ENCODE measurements at regions not wholly inside any gene's neighbourhood (a gene's known extent, or its start where the extent isn't known, plus 50 kb on each side); places are given as distances from the start of the nearest gene placed in this dataset.

- H3K4ac ChIP-seq (ENCODE audit: low read length) = no peak overlapping the region
- WGBS, 2 donors (ENCODE audit: extremely low coverage in 2 of 2, insufficient read length in 2 of 2, insufficient replicate concordance in 1 of 2) = no CpG with 5 or more reads among the region's 3 CpGs
- no peak overlapping the region for H4K8ac ChIP-seq (ENCODE audit: low read depth, low read length)
- H3K4me2 ChIP-seq (ENCODE audit: insufficient read depth, low read length, poor library complexity, severe bottlenecking) = no peak overlapping the region
- no peak overlapping the region for H2BK12ac ChIP-seq (ENCODE audit: low read length)
- no peak overlapping the region for H3K4me3 ChIP-seq (ENCODE audit: low read length in 2 of 2)
- no peak overlapping the region for H3K14ac ChIP-seq (ENCODE audit: low read length)
- H3K27me3 ChIP-seq (ENCODE audit: control insufficient read depth in 3 of 3, insufficient read depth in 3 of 3, low read depth in 1 of 3, low read length in 3 of 3) = no peaks in the 10 kb centered on the region
- H3K23ac ChIP-seq (ENCODE audit: low read depth, low read length, poor library complexity) = no peak overlapping the region
- H3K79me1 ChIP-seq (ENCODE audit: low read depth, low read length) = no peaks in the 10 kb centered on the region
- no peak overlapping the region for H2BK15ac ChIP-seq (ENCODE audit: low read length)
- H4K91ac ChIP-seq (ENCODE audit: low read depth, low read length, poor library complexity) = no peak overlapping the region
- no peak overlapping the region for H3K18ac ChIP-seq (ENCODE audit: low read length)
- DNase-seq (ENCODE audit: low spot score) = no peak
- no peak overlapping the region for H3K27ac ChIP-seq (replicated peaks; ENCODE audit: low read length)
- no peak overlapping the region for H3K9ac ChIP-seq (ENCODE audit: low read depth, low read length, poor library complexity)
- no peak overlapping the region for H2AK5ac ChIP-seq (ENCODE audit: low read depth, low read length)
- H2BK5ac ChIP-seq (ENCODE audit: low read length) = no peak overlapping the region
- H3K9me3 ChIP-seq (replicated peaks in 1 of 2; ENCODE audit: control insufficient read depth in 2 of 2, insufficient read depth in 1 of 2, low read depth in 1 of 2, low read length in 2 of 2) = no peaks in the 10 kb centered on the region
- no peak overlapping the region for H2BK120ac ChIP-seq (ENCODE audit: low read depth, low read length)
- no peaks in the 10 kb centered on the region for H3K36me3 ChIP-seq (replicated peaks in 1 of 2; ENCODE audit: control insufficient read depth in 2 of 2, insufficient read depth in 2 of 2, low read length in 2 of 2)
- H3K4me1 ChIP-seq (ENCODE audit: control insufficient read depth in 2 of 2, insufficient read depth in 1 of 2, low read depth in 1 of 2, low read length in 2 of 2) = no peaks in the 10 kb centered on the region
- H2AFZ ChIP-seq (ENCODE audit: low read length) = no peak overlapping the region
These were observed 50.9 kb upstream of the WARS2 start for GRCh38 chr1:119191325-119191724.

GRCh38 chr1:119204197-119204960 is 63.9 kb upstream of the WARS2 start:
- Histone ChIP-seq H3K9ac (ENCODE audit: low read depth, low read length, poor library complexity) (no peak overlapping the region), H2AFZ (ENCODE audit: low read length) (no peak overlapping the region), H3K4me3 (ENCODE audit: low read length in 2 of 2) (no peak overlapping the region), H3K4me2 (ENCODE audit: insufficient read depth, low read length, poor library complexity, severe bottlenecking) (no peak overlapping the region), H2BK15ac (ENCODE audit: low read length) (no peak overlapping the region), H3K27ac (replicated peaks; ENCODE audit: low read length) (no peak overlapping the region), H3K4ac (ENCODE audit: low read length) (no peak overlapping the region), H3K27me3 (ENCODE audit: control insufficient read depth in 3 of 3, insufficient read depth in 3 of 3, low read depth in 1 of 3, low read length in 3 of 3) (no peaks in the 10 kb centered on the region), H4K8ac (ENCODE audit: low read depth, low read length) (no peak overlapping the region), H2BK12ac (ENCODE audit: low read length) (no peak overlapping the region), H3K9me3 (replicated peaks in 1 of 2; ENCODE audit: control insufficient read depth in 2 of 2, insufficient read depth in 1 of 2, low read depth in 1 of 2, low read length in 2 of 2) (no peaks in the 10 kb centered on the region), H3K4me1 (ENCODE audit: control insufficient read depth in 2 of 2, insufficient read depth in 1 of 2, low read depth in 1 of 2, low read length in 2 of 2) (no peaks in the 10 kb centered on the region), H2AK5ac (ENCODE audit: low read depth, low read length) (no peak overlapping the region), H3K18ac (ENCODE audit: low read length) (no peak overlapping the region), H4K91ac (ENCODE audit: low read depth, low read length, poor library complexity) (no peak overlapping the region), H3K36me3 (replicated peaks in 1 of 2; ENCODE audit: control insufficient read depth in 2 of 2, insufficient read depth in 2 of 2, low read length in 2 of 2) (no peaks in the 10 kb centered on the region), H3K14ac (ENCODE audit: low read length) (no peak overlapping the region), H3K79me1 (ENCODE audit: low read depth, low read length) (no peaks in the 10 kb centered on the region), H2BK5ac (ENCODE audit: low read length) (no peak overlapping the region), H3K23ac (ENCODE audit: low read depth, low read length, poor library complexity) (no peak overlapping the region), H2BK120ac (ENCODE audit: low read depth, low read length) (no peak overlapping the region)
- no CpG with 5 or more reads among the region's 2 CpGs for WGBS, 2 donors (ENCODE audit: extremely low coverage in 2 of 2, insufficient read length in 2 of 2, insufficient replicate concordance in 1 of 2)
- no peak for DNase-seq (ENCODE audit: low spot score)

GRCh38 chr1:119204961-119205357 is 64.5 kb upstream of the WARS2 start:
- no peak overlapping the region for H3K23ac ChIP-seq (ENCODE audit: low read depth, low read length, poor library complexity)
- no peak overlapping the region for H4K8ac ChIP-seq (ENCODE audit: low read depth, low read length)
- no peaks in the 10 kb centered on the region for H3K79me1 ChIP-seq (ENCODE audit: low read depth, low read length)
- H2AFZ ChIP-seq (ENCODE audit: low read length) = no peak overlapping the region
- no peak overlapping the region for H3K4ac ChIP-seq (ENCODE audit: low read length)
- no peak overlapping the region for H3K4me3 ChIP-seq (ENCODE audit: low read length in 2 of 2)
- no peak overlapping the region for H3K9ac ChIP-seq (ENCODE audit: low read depth, low read length, poor library complexity)
- H3K4me1 ChIP-seq (ENCODE audit: control insufficient read depth in 2 of 2, insufficient read depth in 1 of 2, low read depth in 1 of 2, low read length in 2 of 2) = no peaks in the 10 kb centered on the region
- no peak overlapping the region for H2BK120ac ChIP-seq (ENCODE audit: low read depth, low read length)
- WGBS, 2 donors (ENCODE audit: extremely low coverage in 2 of 2, insufficient read length in 2 of 2, insufficient replicate concordance in 1 of 2) = no CpG with 5 or more reads among the region's 1 CpG
- H2BK12ac ChIP-seq (ENCODE audit: low read length) = no peak overlapping the region
- H3K18ac ChIP-seq (ENCODE audit: low read length) = no peak overlapping the region
- DNase-seq (ENCODE audit: low spot score) = no peak
- no peak overlapping the region for H2AK5ac ChIP-seq (ENCODE audit: low read depth, low read length)
- no peak overlapping the region for H3K14ac ChIP-seq (ENCODE audit: low read length)
- no peak overlapping the region for H2BK15ac ChIP-seq (ENCODE audit: low read length)
- no peak overlapping the region for H2BK5ac ChIP-seq (ENCODE audit: low read length)
- H3K36me3 ChIP-seq (replicated peaks in 1 of 2; ENCODE audit: control insufficient read depth in 2 of 2, insufficient read depth in 2 of 2, low read length in 2 of 2) = no peaks in the 10 kb centered on the region
- H3K9me3 ChIP-seq (replicated peaks in 1 of 2; ENCODE audit: control insufficient read depth in 2 of 2, insufficient read depth in 1 of 2, low read depth in 1 of 2, low read length in 2 of 2) = no peaks in the 10 kb centered on the region
- no peak overlapping the region for H4K91ac ChIP-seq (ENCODE audit: low read depth, low read length, poor library complexity)
- no peak overlapping the region for H3K4me2 ChIP-seq (ENCODE audit: insufficient read depth, low read length, poor library complexity, severe bottlenecking)
- no peaks in the 10 kb centered on the region for H3K27me3 ChIP-seq (ENCODE audit: control insufficient read depth in 3 of 3, insufficient read depth in 3 of 3, low read depth in 1 of 3, low read length in 3 of 3)
- H3K27ac ChIP-seq (replicated peaks; ENCODE audit: low read length) = no peak overlapping the region

- no peak overlapping the region for H2AK5ac ChIP-seq (ENCODE audit: low read depth, low read length)
- no CpG with 5 or more reads among the region's 5 CpGs for WGBS, 2 donors (ENCODE audit: extremely low coverage in 2 of 2, insufficient read length in 2 of 2, insufficient replicate concordance in 1 of 2)
- no peak overlapping the region for H2BK15ac ChIP-seq (ENCODE audit: low read length)
- H4K8ac ChIP-seq (ENCODE audit: low read depth, low read length) = no peak overlapping the region
- H3K9me3 ChIP-seq (replicated peaks in 1 of 2; ENCODE audit: control insufficient read depth in 2 of 2, insufficient read depth in 1 of 2, low read depth in 1 of 2, low read length in 2 of 2) = no peaks in the 10 kb centered on the region
- no peak overlapping the region for H3K23ac ChIP-seq (ENCODE audit: low read depth, low read length, poor library complexity)
- no peak overlapping the region for H2BK12ac ChIP-seq (ENCODE audit: low read length)
- H2BK5ac ChIP-seq (ENCODE audit: low read length) = no peak overlapping the region
- H2BK120ac ChIP-seq (ENCODE audit: low read depth, low read length) = no peak overlapping the region
- H4K91ac ChIP-seq (ENCODE audit: low read depth, low read length, poor library complexity) = no peak overlapping the region
- H3K4ac ChIP-seq (ENCODE audit: low read length) = no peak overlapping the region
- H2AFZ ChIP-seq (ENCODE audit: low read length) = no peak overlapping the region
- no peak overlapping the region for H3K4me3 ChIP-seq (ENCODE audit: low read length in 2 of 2)
- no peaks in the 10 kb centered on the region for H3K27me3 ChIP-seq (ENCODE audit: control insufficient read depth in 3 of 3, insufficient read depth in 3 of 3, low read depth in 1 of 3, low read length in 3 of 3)
- H3K9ac ChIP-seq (ENCODE audit: low read depth, low read length, poor library complexity) = no peak overlapping the region
- no peak overlapping the region for H3K27ac ChIP-seq (replicated peaks; ENCODE audit: low read length)
- DNase-seq (ENCODE audit: low spot score) = no peak
- H3K79me1 ChIP-seq (ENCODE audit: low read depth, low read length) = no peaks in the 10 kb centered on the region
- no peak overlapping the region for H3K4me2 ChIP-seq (ENCODE audit: insufficient read depth, low read length, poor library complexity, severe bottlenecking)
- H3K18ac ChIP-seq (ENCODE audit: low read length) = no peak overlapping the region
- H3K14ac ChIP-seq (ENCODE audit: low read length) = no peak overlapping the region
- no peaks in the 10 kb centered on the region for H3K4me1 ChIP-seq (ENCODE audit: control insufficient read depth in 2 of 2, insufficient read depth in 1 of 2, low read depth in 1 of 2, low read length in 2 of 2)
- no peaks in the 10 kb centered on the region for H3K36me3 ChIP-seq (replicated peaks in 1 of 2; ENCODE audit: control insufficient read depth in 2 of 2, insufficient read depth in 2 of 2, low read length in 2 of 2)
These were observed 68.6 kb upstream of the WARS2 start for GRCh38 chr1:119209061-119209460.

All from neuronal stem cell (in vitro differentiated cells).